HG03196 (cell line): ENCODE measurements at regions not wholly inside any gene's neighbourhood (a gene's known extent, or its start where the extent isn't known, plus 50 kb on each side); places are given as distances from the start of the nearest gene placed in this dataset.
"Not testable (repeated sequence)": the region's sequence is repeated elsewhere in the genome, so short reads cannot be mapped to it uniquely, and the experiment has no call there.

Source experiments
- ATAC-seq: cut with Tn5 transposase; IDR thresholded peaks from one replicate; pipeline ENCODE4 v1.9.1; 2021; ENCODE audit not compliant: unreplicated experiment

DNA sequence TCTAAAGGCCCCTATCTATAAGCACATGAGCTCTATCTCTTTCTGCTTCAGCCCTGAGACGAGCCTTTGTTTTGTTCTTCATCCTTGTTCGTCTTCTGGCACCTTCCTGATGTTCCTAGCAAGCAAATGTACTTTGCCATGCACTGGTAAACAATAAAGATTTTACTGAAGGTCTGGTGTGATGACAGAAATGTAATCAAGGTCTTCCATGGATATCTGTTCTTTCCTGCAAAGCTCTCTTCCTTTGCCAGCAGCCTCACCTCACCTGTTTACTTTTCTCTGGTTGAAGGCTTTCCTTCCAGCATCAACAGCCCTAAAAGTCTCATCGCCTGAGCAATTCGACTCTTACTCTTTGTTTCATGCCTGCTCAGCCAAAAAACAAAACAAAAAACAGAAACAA, 330.3 kb downstream of the PCNX1 start:
- no peak for ATAC-seq

DNA sequence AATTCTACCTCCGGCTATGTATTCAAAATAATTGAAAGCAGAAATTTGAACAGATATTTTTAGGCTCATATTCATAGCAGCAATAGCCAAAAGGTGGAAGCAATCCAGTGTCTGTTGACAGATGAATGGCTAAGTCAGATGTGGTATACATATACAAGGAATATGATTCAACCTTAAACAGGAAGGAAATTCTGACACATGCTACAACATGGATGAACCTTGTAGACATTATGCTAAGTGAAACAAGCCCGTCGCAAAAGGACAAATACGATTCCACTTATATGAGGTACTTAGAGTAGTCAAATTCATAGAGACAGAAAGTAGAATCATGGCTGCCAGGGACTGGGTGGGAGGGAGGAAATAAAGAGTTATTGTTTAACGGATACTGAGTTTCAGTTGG, 331.6 kb downstream of the PCNX1 start:
- ATAC-seq, result no peak

DNA sequence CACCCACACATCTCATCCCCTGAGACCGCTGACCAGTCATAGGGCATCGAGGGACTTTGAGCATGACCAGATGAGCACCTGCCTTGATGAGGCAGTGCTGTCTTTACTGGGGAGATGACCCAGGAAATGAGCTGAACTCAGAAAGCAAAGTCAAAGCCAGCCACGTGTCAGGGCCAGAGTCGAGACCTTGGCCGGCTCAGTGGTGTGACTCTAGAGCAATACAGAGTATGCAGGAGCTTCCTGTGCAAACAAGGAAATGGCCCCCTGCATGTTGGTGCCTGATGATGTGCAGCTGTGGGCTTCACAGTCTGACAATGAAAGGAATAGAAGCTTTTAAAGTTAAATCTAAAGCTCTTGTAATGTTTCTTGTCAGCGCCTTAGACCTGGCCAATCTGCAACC, 332.9 kb downstream of the PCNX1 start:
- ATAC-seq, result no peak

DNA sequence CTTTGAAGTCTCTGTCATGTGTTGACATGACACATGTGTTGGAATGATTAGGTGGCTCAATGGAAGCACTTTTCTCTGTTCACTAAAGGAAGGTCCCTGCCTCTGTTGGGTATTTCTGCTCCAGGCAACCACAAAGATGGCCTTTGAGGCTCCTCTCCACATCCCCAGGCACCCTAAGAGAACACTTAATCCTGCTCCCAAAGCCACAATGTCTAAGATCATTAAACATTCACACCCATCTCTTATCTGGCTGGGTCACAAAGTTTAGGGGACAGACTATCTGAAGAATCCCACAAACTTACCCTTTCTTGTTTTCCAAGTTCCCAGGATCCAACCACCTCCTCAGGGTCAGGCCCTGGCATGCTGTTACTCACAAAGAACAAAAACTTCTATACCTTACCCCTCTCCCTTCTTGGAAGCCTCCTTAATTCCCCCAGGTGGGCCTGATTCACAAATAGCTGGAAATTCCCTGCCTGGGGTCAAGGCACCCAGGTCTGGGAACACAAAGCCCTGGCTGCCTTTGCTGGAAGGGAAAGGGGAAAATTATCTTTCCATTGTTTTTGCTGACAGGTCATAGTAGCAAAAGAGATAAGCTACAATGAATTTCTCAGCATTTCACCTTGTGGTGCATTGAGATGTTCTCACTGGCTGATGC, 333.7 kb downstream of the PCNX1 start:
- no peak for ATAC-seq

DNA sequence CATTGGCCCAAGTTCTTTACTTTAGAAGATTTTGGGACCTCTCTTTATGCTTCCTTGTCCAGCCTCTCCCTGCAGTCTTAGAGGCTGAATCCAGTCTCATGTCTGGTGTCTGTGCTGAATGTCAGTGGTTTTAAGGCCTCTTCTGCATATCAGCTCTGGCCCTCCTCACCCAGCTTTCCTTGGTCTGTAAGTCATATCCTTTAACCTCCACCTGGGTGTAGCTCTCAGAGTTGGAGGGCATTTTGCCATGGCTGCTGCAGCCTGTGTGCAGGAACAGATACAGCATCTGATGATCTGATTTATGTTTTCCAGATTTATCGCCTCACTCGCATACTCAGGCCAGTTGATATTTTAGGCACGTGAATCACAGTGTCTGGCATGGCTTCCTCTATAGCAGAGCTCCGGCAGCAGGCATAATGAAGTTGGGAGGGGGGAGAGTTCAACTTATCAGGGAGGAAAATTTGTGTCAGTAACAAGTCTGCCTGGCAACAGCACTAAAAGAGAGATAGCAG, 335.0 kb downstream of the PCNX1 start:
- ATAC-seq, result no peak

DNA sequence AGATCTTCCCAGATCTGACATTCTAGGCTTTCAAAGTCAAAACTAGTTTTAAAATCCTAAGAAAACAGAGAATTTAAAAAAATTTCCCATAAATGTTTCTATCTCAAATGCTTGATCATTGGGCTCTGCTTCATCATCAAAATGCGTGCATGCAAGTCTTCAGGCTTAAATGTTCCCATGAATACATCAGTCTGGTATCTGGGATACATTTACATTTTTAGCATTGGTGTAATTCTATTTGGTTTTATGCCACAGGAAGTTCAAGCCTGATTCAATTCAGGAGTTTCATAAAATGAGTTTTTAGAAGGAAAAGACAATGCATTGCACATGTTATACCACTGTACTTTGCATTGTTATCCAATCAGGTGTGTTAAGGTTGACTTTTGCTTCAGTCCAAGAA, 336.4 kb downstream of the PCNX1 start:
- ATAC-seq, result no peak

DNA sequence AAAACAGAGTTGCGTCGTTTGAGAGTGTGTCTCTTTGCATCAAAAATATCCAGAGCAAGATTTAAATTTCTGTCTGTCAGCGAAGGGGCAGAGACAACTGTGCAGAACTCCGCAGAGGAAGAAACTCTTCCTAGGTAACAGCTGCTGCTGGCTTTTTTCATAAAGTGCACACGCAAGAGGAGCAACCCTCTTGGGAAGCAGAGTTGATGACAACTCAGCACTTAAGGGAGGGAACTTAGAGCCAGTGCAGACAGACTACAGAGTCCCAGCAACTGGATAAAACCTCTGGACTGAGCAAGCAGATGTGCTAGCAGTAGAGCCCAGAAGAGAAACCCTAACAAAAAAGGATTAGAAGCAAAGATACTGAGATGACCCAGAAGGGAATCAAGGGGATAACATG, 337.1 kb downstream of the PCNX1 start:
- no peak for ATAC-seq

DNA sequence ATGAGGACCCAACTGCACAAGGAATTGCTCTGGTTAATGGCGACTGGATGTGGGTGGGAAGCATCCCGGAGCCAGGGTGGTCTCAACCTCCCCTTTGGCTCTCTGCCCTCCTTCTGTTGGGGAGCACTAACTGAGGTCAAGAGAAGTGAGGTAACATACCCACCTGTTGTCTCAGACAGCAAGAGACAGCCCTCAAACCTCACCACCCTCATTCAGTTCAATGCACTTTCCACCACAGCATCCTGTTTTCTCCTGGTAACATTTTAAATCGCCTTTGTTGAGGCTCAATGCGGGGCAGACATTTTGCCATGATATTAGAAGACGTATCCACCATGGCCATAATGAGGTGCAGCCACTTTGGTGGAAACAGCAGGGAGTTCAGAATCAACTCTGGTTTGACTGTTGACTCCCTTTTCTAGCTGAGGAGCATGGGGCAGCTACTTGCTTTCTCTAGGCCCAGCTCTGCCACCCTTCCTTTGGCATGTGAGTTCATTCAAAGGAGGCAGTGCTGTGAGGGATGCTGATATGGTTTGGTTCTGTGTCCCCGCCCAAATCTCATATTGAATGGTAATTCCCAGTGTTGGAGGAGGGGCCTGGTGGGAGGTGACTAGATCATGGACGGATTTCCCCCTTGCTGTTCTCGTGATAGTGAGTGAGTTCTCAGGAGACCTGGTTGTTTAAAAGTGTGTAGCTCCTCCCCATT, 338.6 kb downstream of the PCNX1 start:
- ATAC-seq, result no peak

DNA sequence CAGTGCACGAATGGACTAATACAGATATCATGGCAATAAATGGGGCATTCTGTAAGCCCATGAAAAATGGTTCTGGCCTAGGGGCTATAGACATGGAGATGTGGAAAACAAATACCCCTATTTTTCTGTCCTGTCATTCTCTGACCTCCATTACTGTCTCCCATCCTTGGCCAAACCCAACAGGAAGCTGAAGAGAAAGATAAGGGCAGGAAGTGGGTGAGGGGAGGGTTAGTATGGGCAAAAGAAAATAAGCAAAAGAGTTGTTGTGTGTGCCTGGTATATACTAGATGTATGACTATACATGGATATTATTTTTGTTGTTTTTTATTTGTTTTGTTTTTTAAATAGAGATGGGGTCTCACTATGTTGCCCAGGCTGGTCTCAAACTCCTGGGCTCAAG, 339.3 kb downstream of the PCNX1 start:
- ATAC-seq, result no peak

DNA sequence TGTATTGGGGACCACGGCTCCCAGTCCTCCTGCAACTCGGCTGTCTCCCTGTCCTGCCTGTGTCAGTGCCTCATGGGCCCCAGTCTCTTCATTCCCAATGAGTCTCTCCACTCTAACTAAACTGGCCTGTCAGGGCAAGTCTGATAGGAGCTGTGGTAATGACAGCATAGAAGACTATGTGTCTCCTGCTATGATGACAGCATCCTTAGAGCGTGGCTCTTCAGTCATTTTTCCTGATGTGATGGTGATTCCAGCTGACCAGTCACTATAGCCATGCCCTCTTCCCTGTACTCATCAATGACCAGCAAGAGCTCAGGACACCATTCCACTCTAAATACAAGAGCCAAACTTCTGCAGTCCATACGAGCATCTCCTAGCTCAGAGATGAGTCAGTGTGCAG, 339.8 kb downstream of the PCNX1 start:
- ATAC-seq, result no peak

DNA sequence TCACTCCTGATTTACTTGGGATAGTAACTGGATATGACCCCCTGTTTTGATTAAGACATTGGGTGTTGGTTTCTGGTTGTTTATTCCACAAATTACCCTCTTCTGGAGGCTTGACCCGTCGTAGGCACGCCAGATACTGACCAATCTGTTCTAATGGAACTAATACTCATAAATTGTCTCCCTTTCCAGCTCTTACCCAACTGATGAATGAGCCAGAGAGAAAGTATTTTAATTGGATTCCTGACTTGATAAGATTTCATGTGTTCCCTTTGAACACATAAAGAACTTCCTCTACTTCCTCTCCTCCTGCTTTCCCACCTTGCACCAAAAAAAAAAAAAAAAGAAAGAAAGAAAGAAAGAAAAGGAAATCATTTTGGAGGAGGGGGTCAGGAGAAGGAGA, 340.9 kb downstream of the PCNX1 start:
- no peak for ATAC-seq

DNA sequence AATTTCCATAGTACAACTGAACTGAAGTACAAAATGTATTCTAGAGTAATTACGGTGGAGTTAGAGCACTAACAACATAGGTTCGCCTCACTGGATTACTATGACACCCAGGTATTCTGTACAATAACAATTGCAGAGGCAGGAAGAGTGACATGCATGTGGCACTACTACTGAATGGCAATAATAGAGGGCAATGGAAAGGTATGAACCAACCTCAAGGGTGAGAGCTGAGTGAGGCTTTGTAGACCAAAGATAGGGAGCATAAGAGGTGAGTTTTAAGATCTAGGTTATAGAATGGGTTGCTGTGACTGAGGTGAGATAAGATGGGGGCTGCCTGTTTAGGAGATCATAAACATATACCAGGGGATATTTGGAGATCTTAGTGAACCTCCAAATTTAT, 343.1 kb downstream of the PCNX1 start:
- ATAC-seq, result no peak

DNA sequence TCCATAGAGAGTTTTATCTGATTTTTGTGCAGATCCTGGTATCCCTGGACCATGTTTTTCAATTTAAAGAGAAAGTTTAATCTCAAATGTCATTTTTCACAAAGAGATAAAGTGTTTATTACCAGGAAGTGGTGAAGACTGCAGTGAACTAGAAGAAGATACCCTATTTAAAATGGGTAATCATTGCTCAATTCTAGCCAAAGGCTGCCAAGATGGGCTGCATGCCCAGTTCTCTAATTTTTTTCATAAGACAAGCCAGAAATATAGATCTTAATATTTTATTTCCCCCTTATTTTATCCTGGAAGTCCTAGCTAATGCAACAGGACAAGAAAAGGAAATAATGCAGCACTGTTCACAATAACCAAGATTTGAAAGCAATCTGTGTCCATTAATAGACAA, 343.5 kb downstream of the PCNX1 start:
- no peak for ATAC-seq

DNA sequence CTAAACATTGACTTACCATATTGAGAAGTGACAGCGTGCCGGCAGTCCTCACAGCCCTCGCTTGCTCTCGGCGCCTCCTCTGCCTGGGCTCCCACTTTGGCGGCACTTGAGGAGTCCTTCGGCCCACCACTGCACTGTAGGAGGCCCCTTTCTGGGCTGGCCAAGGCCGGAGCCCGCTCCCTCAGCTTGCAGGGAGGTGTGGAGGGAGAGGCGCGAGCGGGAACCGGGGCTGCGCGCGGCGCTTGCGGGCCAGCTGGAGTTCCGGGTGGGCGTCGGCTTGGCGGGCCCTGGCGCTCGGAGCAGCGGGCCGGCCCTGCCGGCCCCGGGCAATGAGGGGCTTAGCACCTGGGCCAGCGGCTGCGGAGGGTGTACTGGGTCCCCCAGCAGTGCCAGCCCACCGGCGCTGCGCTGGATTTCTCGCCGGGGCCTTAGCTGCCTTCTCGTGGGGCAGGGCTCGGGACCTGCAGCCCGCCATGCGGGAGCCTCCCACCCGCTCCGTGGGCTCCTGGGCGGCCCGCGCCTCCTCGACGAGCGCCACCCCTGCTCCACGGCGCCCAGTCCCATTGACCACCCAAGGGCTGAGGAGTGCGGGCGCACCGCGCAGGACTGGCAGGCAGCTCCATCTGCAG, 346.9 kb downstream of the PCNX1 start:
- ATAC-seq, result not testable (repeated sequence)

DNA sequence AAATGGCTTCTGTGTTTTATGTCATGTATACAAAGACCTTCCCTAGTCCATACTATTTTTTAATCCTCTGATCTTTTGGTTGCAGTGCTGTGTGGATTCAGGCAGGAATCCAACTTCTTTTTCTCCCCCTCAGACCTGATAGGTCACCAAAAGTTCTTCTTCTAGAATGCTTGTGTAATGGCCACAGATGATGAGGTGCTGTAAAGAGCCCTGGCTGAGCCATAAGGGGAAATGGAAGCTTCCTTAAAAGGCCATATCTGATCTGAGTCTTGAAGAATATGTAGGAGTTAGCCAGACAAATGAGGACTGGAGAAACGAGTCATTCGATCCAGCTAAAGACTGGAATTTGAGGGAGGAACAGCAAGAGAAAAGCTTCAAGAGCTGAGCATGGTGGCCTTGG, 353.9 kb downstream of the PCNX1 start:
- no peak for ATAC-seq

DNA sequence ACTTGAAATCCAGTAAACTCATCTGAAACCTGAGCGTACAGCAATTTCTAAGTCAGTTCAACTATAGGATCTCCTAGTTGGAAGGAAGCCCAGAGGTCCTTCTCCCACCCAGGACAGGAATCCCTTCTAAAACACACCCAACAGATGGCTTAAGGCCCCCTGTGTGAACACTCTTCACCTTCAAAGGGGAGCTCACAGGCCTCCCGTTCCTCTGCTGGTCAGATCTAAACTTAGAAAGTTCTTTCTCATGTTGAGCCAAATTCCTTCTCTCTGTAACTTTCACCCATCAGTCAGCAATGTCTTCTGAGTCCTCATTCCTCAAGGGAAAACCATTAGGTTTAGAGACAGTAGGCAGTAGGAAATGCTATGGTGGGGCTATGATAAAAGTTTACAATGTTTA, 355.2 kb downstream of the PCNX1 start:
- no peak for ATAC-seq

DNA sequence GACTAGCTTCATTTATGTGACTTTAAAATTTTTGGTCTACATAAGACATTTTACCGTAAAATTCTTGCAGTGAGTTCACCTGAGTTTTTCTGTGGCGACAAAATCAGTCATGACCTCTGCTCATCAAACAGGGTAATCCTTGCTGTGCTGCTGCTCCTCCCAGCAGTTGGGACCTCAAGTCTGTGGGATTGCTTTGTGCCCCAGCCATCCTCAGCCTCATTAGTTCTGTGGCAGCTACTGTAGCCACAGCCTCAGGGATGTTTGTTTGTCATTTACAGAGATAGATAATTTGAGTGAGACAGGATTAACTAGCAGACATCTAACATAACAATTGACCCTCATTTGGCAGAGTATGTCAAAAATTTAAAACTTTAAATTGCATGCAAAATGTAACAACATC, 357.0 kb downstream of the PCNX1 start:
- ATAC-seq, result no peak

DNA sequence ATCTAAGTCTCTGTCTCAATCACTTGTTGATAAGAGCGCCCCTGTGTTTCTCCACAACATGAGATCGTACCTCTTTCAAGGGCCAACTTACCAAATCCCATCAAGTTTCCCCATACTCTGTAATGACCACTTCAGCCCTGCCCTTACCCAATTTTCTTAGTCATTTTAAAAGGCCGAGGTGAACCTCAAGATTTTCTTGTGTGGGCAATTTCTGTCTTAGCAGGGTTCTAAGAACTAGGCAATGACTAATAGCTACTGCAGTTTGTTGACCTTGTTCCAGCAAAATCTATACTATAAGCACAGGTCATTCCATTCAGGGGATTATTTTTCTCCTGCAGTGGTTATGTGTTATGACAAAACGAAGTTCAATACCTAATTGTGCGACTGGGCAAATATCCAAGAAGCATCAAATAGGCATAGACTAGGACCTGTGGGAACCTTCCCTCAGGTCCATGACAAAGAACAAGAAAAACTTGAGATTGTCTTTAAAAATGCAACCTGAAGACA, 359.8 kb downstream of the PCNX1 start:
- ATAC-seq, result no peak

DNA sequence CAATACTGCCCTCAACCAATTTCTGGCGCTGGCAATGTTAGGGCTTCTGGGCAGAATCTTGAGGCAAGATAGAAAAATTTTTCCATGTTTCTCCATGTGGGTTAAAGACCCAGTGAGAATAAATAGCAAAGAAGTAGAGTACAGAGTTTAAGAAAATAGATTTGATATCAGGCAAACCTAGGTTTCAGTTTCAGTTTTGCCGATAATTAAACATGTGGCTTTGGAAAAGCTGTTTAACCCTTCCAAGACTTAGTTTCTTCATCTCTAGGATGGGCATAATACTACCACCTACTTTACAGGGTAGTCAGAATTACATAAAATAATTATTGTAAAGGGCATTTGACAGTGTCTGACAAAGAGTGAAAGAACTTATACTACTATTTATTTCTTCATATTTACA, 360.4 kb downstream of the PCNX1 start:
- ATAC-seq, result no peak

DNA sequence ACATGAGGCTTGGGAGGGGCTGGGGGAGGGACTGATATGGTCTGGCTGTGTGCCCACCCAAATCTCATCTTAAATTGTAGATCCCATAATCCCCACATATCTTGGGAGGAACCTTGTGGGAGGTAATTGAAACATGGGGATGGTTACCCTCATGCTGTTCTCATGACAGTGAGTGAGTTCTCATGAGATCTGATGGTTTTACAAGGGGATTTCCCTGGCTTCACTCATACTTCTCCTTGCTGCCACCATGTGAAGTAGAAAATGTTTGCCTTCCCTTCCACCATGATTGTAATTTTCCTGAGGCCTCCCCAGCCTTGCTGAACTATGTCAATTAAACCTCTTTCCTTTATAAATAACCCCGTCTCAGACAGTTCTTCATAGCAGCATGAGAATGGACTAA, 362.9 kb downstream of the PCNX1 start:
- no peak for ATAC-seq

DNA sequence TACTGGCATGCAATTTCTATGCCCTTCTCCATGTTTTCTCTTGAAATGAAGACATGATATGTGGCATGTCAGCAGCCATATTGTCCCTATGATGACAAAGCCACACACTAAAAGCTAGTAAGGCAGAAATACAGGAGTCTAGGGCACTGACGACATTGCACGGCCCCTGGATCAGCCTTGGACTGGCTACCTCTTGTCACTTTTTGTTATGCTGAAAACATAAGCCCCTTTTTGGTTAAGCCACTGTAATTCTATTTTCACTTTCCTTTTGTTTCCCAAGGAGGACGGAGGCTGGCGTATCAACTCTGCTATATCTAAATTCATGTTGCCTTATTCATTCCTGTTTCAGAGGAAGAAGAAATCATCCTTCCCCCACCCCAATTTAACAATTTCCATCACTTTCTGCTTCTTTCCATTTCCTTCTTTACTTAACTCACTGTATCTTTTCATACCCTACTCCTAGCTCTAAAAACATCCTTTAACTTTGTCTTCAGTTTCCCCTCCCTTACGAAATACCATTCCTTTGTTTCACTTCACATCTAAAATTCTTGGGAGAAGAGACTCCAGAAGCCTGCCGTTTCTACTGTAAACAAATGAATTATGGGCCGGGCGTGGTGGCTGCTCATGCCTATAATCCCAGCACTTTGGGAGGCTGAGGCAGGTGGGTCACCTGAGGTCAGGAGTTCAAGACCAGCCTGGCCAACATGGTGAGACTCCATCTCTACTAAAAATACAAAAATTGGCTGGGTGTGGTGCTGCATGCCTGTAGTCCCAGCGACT, 364.1 kb downstream of the PCNX1 start:
- no peak for ATAC-seq
